KMS-11 (cell line): ENCODE measurements at regions not wholly inside any gene's neighbourhood (a gene's known extent, or its start where the extent isn't known, plus 50 kb on each side); places are given as distances from the start of the nearest gene placed in this dataset.

Experiments
- H2AFZ ChIP-seq: fragments of 200-600 bp; sonication (generic); 2 replicates; pipeline ENCODE4 v1.6.1; 2016; ENCODE audit warnings: antibody characterized with exemption, mixed run types, low read depth
- H3K27ac ChIP-seq: fragments of 200-600 bp; sonication (generic); 2 replicates; pipeline ENCODE4 v1.6.1; 2016; ENCODE audit warnings: mild to moderate bottlenecking, mixed run types
- H3K27me3 ChIP-seq: fragments of 200-600 bp; sonication (generic); 2 replicates; pipeline ENCODE4 v1.6.1; 2017; ENCODE audit warnings: mild to moderate bottlenecking, low read depth, mixed run types, moderate library complexity; ENCODE audit not compliant: insufficient read depth
- H3K36me3 ChIP-seq: fragments of 200-600 bp; sonication (generic); 2 replicates; pipeline ENCODE4 v1.6.1; 2017; ENCODE audit warnings: mild to moderate bottlenecking, mixed run types; ENCODE audit not compliant: insufficient read depth
- H3K4me1 ChIP-seq: fragments of 200-600 bp; sonication (generic); 2 replicates; pipeline ENCODE4 v1.6.1; 2016; ENCODE audit warnings: mild to moderate bottlenecking, low read depth, mixed run types; ENCODE audit not compliant: poor library complexity, severe bottlenecking
- H3K4me2 ChIP-seq: fragments of 200-600 bp; sonication (generic); 2 replicates; pipeline ENCODE4 v1.7.0; 2016; ENCODE audit warnings: mild to moderate bottlenecking, mixed run types
- H3K4me3 ChIP-seq: fragments of 200-600 bp; sonication (generic); IDR thresholded peaks from 2 replicates; pipeline ENCODE4 v1.6.1; 2017; ENCODE audit warnings: low read depth, low read length, mixed read lengths; ENCODE audit not compliant: insufficient read depth
- H3K79me2 ChIP-seq: fragments of 200-600 bp; sonication (generic); 2 replicates; pipeline ENCODE4 v1.6.1; 2016; ENCODE audit warnings: low read depth, mixed run types; ENCODE audit not compliant: insufficient read depth
- H3K9ac ChIP-seq: fragments of 200-600 bp; sonication (generic); 2 replicates; pipeline ENCODE4 v1.6.1; 2016; ENCODE audit warnings: mild to moderate bottlenecking, mixed run types
- H4K20me1 ChIP-seq: fragments of 200-600 bp; sonication (generic); 2 replicates; pipeline ENCODE4 v1.6.1; 2016; ENCODE audit warnings: mild to moderate bottlenecking, mixed run types; ENCODE audit not compliant: insufficient read depth
- CTCF ChIP-seq: fragments of 200-600 bp; sonication (generic); conservative IDR thresholded peaks from 2 replicates; pipeline ENCODE4 v1.6.1; 2017; ENCODE audit warnings: low read depth, mild to moderate bottlenecking, antibody characterized with exemption, low read length, moderate library complexity, mixed read lengths

DNA sequence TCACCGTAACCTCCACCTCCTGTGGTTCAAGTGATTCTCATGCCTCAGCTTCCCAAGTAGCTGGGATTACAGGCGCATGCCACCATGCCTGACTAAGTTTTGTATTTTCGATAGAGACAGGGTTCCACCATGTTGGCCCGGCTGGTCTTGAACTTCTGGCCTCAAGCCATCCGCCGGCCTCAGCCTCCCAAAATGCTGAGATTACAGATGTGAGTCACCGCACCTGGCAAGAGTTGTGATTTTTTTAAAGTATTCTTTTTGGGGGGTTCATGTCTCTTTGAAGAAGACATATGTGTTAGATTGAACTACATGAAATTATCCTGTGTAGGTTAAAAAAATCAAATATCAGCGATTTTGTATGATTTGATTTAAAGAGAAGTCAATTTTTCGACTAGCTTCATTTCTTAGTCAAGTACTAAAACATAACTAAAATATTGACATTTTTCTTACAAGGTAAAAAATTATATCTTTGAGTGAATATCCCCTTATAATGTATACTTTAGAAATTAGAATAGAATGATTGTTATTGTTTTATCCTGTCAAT lies 60.3 kb upstream of the ANTXR2 start:
- H3K4me1 ChIP-seq, result no peaks in the 10 kb centered on the region

DNA sequence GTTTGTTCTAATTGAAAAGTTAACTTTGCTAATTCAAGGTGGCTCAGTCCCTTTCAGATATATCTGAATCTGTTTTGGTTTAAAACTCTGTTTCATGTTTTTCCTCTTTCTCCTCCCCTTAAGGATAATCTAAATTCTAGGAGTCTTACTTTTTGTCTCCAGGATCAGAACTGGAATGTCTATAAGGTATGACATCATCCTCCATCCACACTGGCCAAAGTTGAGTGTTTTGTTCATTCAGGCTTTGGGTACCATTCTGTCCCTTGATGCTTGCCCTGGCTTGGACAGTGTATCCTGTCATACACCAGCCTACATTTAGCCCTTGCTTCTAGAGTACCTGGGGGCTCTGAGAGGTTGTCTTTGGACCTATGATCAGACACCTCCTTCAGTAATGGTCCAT lies 56.8 kb upstream of the ANTXR2 start:
- Histone ChIP-seq H3K27me3 (no peaks in the 10 kb centered on the region), H3K36me3 (no peaks in the 10 kb centered on the region), H3K9ac (no peak overlapping the region), H3K4me2 (no peak overlapping the region), H3K4me3 (no peak overlapping the region), H2AFZ (no peak overlapping the region), H3K4me1 (peaks cover 3% of the 10 kb centered on the region), H3K27ac (no peak overlapping the region), H4K20me1 (no peaks in the 10 kb centered on the region), H3K79me2 (no peaks in the 10 kb centered on the region)
- TF ChIP-seq CTCF, result no peak

More for the DNA sequence above, 60.3 kb upstream of the ANTXR2 start:
- Histone ChIP-seq H3K9ac (no peak overlapping the region), H3K27me3 (no peaks in the 10 kb centered on the region), H3K27ac (no peak overlapping the region), H2AFZ (no peak overlapping the region), H3K4me3 (no peak overlapping the region), H4K20me1 (no peaks in the 10 kb centered on the region), H3K4me2 (no peak overlapping the region), H3K79me2 (no peaks in the 10 kb centered on the region), H3K36me3 (no peaks in the 10 kb centered on the region)
- no peak for TF ChIP-seq CTCF

- Histone ChIP-seq H3K27ac (no peak overlapping the region), H2AFZ (no peak overlapping the region), H3K4me2 (no peak overlapping the region), H3K4me3 (no peak overlapping the region), H3K36me3 (no peaks in the 10 kb centered on the region), H3K79me2 (no peaks in the 10 kb centered on the region), H3K9ac (no peak overlapping the region), H3K27me3 (no peaks in the 10 kb centered on the region), H3K4me1 (peaks cover 3% of the 10 kb centered on the region), H4K20me1 (no peaks in the 10 kb centered on the region)
- no peak for TF ChIP-seq CTCF
Measured at GRCh38 chr4:80128941-80129340, 55.9 kb upstream of the ANTXR2 start.

DNA sequence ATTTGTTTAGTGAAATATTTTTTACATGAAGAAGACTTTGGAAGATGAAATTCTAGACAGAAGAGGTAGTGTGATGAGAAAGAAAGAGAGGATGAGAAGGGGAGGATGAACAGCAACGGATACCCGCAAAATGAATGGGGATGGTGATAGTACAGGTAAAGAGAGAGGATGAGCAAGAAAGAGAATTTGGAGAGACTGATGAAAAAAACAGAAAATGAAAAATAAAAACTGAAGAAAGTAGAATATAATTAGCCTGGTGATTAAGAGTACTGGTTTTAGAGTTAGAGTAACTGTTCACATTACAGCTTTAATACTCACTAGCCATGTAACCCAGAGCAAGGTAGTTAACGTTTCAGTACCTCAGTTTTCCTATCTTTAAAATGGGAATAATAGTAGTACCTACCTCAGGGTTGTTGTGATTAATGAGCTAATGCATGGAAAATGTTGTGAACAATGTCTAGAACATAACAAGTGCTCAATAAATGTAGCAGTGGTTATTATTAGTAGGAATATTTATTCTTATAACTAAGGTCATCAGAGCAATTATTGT lies 54.9 kb upstream of the ANTXR2 start:
- Histone ChIP-seq H3K4me2 (no peak overlapping the region), H3K36me3 (no peaks in the 10 kb centered on the region), H3K9ac (no peak overlapping the region), H3K27ac (no peak overlapping the region), H2AFZ (no peak overlapping the region), H3K4me3 (no peak overlapping the region), H3K4me1 (peaks cover 3% of the 10 kb centered on the region), H4K20me1 (no peaks in the 10 kb centered on the region), H3K27me3 (no peaks in the 10 kb centered on the region), H3K79me2 (no peaks in the 10 kb centered on the region)
- no peak for TF ChIP-seq CTCF
